ENCODE measurements at regions not wholly inside any gene's neighbourhood (a gene's known extent, or its start where the extent isn't known, plus 50 kb on each side); places are given as distances from the start of the nearest gene placed in this dataset.

GRCh38 chr2:60259781-60260180, 293.7 kb downstream of the BCL11A start (continued):
- TF ChIP-seq E4F1 (IDR thresholded peaks at IDR 0.05; ENCODE audit: borderline replicate concordance, partially characterized antibody), result no peak
- TF ChIP-seq EGR1 (IDR thresholded peaks at IDR 0.05; ENCODE audit: borderline replicate concordance in 1 of 2, low read depth in 2 of 2, low read length in 2 of 2), result no peak
- no peak for TF ChIP-seq MAX (IDR thresholded peaks at IDR 0.05; ENCODE audit: low read depth, low read length)

- H3K9ac ChIP-seq (ENCODE audit: control insufficient read depth, insufficient read depth, low read length), result no peak overlapping the region
- H3K36me3 ChIP-seq (ENCODE audit: control insufficient read depth in 2 of 2, insufficient read depth in 2 of 2, low read length in 1 of 2), result no peaks in the 10 kb centered on the region
- H2AFZ ChIP-seq (ENCODE audit: control insufficient read depth, low read depth, low read length), result no peak overlapping the region
- no peak for TF ChIP-seq TCF12 (IDR thresholded peaks at IDR 0.05; ENCODE audit: low read depth, low read length)
- no peak for TF ChIP-seq ZNF207 (IDR thresholded peaks at IDR 0.05; ENCODE audit: borderline replicate concordance)
- TF ChIP-seq BMI1 (IDR thresholded peaks at IDR 0.05; ENCODE audit: borderline replicate concordance), result no peak
- TF ChIP-seq USF1 (IDR thresholded peaks at IDR 0.05; ENCODE audit: borderline replicate concordance, extremely low read length, insufficient read depth, low read depth, low read length), result no peak
- no peak for TF ChIP-seq RB1 (IDR thresholded peaks at IDR 0.05; ENCODE audit: borderline replicate concordance)
- no peak for TF ChIP-seq TARDBP (IDR thresholded peaks at IDR 0.05; ENCODE audit: borderline replicate concordance)
- TF ChIP-seq MTA2 (IDR thresholded peaks at IDR 0.05; ENCODE audit: low read depth), result no peak
- TF ChIP-seq EP300 (IDR thresholded peaks at IDR 0.05; ENCODE audit: borderline replicate concordance in 1 of 2, control insufficient read depth in 1 of 2, low read depth in 2 of 2, low read length in 2 of 2), result no peak
- no peak for TF ChIP-seq TCF7 (IDR thresholded peaks at IDR 0.05; ENCODE audit: borderline replicate concordance)
- no peak overlapping the region for H3K27ac ChIP-seq (ENCODE audit: control insufficient read depth, insufficient read depth)
- ChIA-PET POLR2A (no interaction called here), RAD21 (ENCODE audit: unreplicated experiment) (no interaction called here), CTCF (no interaction called here), SMC1A (ENCODE audit: uncharacterized antibody, unreplicated experiment) (no interaction called here)
- in situ Hi-C loops (cut with MboI), result no loop called here
- ATAC-seq (no peak), DNase-seq (ENCODE audit: low read depth, low spot score) (no peak), FAIRE-seq (no peak)
- H3K4me1 ChIP-seq (ENCODE audit: control insufficient read depth, insufficient read depth, low read length), result no peaks in the 10 kb centered on the region
- WGBS (ENCODE audit: insufficient coverage, insufficient replicate concordance, low lambda C conversion rate, missing lambda C conversion rate), result 50% methylated on average over 6 of the region's 6 CpGs
- intact Hi-C loops (cut with micrococcal nuclease; ENCODE audit: unreplicated experiment), result no loop called here
- H3K4me2 ChIP-seq (ENCODE audit: control insufficient read depth, insufficient read depth), result no peak overlapping the region
- no peaks in the 10 kb centered on the region for H4K20me1 ChIP-seq (ENCODE audit: control insufficient read depth, insufficient read depth)
- H3K27me3 ChIP-seq (replicated peaks in 1 of 2; ENCODE audit: control insufficient read depth in 2 of 2, insufficient read depth in 2 of 2, low read length in 1 of 2), result no peaks in the 10 kb centered on the region
- no TSS peak for BruUV-seq (replicated peaks)
- no peaks in the 10 kb centered on the region for H3K79me2 ChIP-seq (ENCODE audit: control insufficient read depth, insufficient read depth, low read length)
- no peak overlapping the region for H3K4me3 ChIP-seq
- no peaks in the 10 kb centered on the region for H3K9me3 ChIP-seq (replicated peaks; ENCODE audit: control insufficient read depth, insufficient read depth, low read length)
These were observed 300.8 kb downstream of the BCL11A start for GRCh38 chr2:60252581-60253150.

All from GM12878 (cell line).